DMS 273 (cell line): ENCODE measurements at regions not wholly inside any gene's neighbourhood (a gene's known extent, or its start where the extent isn't known, plus 50 kb on each side); places are given as distances from the start of the nearest gene placed in this dataset.

Experiments
- DNase-seq: peaks from one replicate; lab custom pipeline; 2025; ENCODE audit not compliant: unreplicated experiment; lab: John Stamatoyannopoulos, UW

DNA sequence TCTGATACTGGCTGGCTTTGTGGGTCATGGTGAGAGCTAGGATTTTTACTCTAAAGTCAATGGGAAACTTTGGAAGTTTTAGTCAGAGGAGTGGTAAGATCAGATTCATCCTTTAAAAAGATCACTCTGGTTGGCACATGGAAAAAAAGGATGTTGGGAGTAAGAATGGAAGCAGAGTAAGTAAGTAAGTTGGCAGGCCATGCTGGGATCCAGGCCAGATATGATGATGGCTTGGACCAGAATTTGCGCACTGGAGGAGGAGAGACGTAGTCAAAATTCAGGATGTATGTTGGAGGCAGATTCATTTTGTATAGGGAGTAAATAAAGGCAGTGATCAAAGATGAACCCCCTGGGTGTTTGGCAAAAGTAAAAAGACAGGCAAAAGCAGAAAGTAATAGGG lies 283.3 kb upstream of the THSD7B start:
- no peak for DNase-seq

DNA sequence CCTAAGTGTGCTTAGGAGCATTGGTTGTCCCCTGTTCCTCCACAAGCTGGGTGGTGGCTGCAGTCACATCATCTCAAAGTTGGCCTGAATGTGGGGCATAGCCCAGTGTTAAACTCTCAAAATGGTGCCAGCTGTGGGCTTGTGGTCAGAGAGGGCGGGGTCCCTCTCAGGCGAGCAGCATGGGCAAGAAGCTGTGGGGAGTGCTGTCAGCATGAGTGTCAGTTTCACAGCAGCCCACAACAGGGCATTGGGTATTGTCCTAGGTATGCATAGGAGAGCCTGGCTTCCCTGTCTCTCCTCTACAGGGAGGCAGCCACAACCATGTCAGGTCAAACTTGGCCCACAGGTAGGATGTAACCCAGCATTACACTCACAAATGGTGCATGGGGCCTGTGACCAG lies 285.6 kb upstream of the THSD7B start:
- no peak for DNase-seq

DNA sequence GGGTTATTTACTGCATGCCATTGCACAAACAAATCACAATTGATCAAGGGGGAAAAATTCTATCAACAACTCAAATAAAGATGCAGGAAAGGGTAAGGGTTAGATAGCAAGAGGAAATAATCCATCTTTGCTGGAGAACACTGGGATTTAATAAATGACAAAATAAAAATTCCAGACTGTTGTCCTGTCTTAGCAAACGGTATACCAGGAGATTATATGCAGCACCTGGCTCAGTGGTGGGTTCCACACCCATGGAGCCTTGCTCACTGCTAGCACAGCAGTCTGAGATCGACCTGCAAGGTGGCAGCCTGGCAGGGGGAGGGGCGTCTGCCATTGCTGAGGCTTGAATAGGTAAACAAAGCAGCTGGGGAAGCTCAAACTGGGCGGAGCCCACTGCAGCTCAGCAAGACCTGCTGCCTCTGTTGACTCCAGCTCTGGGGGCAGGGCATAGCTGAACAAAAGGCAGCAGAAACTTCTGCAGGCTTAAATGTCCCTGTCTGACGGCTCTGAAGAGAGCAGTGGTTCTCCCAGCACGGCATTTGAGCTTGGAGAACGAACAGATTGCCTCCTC lies 296.5 kb upstream of the THSD7B start:
- DNase-seq: peak; percentile 31

DNA sequence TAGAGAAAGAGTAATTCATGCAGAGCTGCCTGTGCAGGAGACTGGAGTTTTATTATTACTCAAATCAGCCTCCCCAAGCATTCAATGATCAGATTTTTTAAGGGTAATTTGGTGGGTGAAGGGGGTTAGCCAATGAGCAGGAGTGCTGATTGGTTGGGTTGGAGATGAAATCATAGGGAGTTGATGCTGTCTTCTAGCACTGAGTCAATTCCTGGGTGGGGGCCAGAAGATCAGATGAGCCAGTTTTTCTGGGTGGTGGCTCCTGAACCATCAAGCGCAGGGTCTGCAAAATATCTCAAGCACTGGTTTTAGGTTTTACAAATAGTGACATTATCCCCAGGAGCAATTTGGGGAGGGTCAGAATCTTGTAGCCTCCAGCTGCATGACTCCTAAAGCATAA lies 312.8 kb upstream of the THSD7B start:
- no peak for DNase-seq

DNA sequence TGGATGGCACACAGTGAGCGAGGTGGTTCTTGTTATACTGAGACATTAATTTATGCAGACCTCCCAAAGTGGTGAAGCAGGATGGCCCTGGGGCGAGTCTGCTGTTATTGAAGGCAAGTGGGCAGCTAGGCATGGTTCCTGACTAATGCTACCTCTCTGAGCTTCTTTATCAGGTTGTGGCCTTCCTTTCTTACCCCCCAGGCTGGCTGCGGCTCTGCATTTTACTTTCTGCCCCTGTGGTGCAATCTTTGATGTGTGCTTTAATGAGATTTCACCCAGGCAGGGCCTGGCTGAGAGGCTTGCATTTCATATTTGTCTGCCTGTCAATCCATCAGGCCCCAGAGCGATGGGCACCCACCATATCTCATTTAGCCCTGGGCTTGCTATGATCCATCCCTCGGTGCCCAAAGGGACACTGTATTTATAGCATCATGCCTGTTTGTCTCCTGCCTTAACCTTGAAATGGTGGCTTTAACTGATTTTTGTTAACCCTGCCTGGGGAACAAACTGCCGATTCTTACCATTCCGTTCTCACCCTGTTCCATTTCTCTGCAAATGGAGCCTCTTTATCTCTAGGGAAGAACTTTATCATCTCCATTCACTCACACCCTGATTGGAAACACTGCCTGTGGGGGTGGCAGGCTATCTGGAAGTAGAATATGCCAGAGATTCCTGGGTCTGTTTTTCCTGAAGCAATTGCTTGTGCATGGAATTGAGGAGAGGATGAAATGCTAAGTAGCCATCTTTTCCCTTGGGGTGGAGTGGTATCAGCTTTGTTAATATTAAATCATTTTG lies 316.2 kb upstream of the THSD7B start:
- DNase-seq: no peak

DNA sequence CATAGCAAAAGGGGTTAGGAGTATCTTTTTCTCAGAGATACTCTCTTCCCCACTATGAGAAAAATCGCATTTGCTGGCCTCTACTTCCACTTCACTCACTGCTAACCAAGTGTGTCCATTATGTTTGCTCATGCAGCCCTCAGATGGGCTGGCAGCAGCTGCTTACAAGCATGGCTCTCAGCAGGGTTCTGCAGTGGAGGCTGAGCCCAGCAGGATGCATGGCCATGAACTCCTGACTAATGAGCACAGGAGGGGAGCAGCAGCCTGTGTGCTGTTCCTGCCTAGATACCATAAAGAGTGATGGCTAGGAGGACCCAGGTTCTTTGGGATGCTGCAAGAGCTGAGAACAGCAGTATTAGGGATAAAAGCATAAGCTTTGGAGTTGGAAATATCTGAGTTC lies 316.9 kb upstream of the THSD7B start:
- DNase-seq: peak; percentile 66

DNA sequence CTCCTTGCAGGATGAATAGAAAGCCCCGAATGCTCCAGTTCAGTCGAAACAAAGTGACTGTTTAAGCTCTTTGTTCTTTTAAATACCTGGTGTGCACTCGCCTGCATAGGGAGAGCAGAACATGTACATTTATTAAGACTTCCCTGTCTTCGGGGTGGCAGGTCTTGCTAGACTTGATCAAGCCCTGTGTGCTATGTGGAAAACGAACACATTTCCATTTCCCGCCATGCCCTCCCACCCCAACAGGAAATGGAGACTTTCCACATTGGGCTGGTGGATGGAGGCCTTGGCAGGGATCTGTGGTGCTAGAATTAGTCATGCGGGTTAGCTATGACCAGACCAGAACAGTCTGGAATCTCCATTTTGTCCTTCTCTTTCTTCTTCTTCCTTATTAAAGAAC lies 321.0 kb upstream of the THSD7B start:
- DNase-seq: no peak

DNA sequence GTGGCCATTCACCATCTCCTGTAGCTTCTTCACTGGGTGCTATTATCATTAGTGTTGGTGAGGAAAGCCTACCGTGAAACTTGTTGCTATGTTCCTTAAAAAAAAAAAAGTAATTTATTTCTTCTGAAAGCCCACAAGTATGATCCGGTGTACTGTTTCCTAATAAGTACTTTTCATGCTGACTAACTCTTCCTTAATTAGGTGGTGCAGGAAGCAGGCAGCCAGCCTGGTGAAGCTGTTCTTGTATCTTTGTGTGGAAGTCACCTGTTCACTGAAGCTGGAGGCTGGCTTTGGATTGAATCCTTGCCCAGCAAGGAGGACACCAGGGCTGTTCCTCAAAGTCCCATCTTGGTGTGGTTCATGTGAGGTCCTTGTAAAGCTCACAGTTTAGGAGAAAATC lies 321.7 kb upstream of the THSD7B start:
- DNase-seq: no peak

DNA sequence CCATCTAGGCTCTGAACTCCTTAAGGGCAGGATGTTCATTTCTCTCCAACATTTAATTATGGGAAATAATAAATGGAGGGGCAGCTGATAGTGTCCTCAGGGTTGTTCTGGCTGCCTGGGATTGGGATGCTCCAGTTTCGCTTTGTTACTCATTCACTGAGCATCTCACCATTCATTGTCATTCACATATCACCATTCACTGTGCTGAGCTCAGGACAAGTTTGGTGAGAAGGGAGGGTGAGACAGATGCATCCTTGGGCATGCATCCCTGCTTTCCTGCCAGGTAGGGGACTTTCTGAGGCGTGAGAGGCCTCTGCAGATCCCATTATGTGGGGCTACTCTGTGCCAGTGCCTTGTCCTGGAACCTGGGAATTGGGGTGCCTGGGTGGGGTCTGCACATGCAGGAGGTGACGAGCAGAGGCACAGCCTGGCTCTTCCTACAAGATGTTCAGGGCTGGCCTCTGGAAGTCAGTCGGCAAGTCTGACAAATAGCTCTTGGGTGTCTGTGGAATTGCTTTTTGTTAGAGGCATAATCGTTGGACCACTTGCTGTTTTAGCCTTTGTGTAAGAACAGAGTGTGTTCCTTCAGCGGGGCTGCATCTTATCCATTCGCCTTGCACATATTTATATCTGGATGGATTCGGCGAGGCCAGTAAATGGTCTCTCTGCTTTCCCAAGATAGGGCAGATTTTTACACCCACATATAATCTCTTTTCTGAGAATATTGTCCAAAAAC lies 323.2 kb upstream of the THSD7B start:
- DNase-seq: no peak

DNA sequence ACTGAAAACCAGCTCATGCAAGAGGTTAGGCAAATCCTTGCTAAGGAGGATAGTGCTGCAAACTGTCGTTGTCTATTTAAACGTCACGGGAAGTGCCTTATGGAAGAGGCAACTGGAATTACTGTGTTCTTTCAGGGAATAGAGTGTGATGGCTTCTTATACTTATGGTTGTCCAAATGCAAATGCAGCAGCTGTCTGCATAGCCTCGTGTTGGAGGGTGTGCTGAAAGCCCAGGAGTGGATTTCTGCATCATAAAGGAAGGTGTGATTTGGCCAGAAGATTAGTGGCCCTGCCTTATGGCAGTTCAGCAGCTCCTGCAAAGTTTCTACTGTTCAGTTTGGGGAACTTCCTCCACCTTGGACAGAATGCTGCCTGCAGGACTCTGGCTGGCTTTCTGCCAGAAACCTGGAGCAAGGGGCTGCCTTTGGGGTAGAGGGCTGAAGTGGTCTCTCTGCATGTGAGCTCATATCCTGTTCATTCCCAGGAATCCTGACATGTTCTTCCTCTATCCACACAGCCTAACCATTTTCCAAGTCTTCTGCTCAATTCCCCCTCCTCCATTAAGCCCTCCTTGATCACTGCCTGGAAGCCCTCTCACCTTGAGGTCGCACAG lies 321.2 kb upstream of the CXCR4 start:
- peak; percentile 38 for DNase-seq

DNA sequence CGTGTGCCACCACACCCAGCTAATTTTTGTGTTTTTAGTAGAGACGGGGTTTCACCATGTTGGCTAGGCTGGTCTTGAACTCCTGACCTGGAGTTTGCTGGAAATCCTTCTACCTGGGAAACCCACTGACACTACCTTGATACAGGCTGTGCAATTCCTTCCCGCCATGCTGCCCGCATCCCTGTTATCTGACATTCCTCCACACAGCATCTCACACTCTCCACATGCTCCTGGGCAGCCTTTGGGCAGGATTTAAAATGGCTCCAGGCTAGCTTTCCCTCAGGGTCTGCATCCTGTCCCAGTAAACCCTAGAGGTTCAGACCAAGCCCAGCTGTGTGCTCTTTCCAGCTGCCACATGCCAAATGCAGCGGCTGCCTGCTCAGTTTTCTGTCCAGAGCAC lies 319.5 kb upstream of the CXCR4 start:
- DNase-seq: no peak

DNA sequence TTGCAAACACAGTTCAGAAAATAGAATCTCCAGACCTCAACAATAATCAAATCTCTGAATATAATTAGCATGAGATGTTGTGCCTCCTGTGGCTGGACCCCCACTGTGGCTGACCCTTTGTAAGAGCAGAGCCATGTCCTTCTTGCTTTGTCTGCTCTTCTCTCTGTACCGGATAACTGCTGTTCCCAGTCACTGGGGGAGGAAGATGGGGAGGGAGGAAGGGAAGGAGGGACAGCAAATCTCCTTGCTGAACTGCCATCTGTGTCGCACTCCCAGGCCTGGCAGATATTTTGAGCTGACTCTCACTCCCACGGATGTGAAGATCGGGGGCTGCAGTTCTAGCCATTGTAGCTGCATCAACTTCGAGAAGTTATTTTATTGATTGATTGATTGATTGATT lies 319.0 kb upstream of the CXCR4 start:
- no peak for DNase-seq

DNA sequence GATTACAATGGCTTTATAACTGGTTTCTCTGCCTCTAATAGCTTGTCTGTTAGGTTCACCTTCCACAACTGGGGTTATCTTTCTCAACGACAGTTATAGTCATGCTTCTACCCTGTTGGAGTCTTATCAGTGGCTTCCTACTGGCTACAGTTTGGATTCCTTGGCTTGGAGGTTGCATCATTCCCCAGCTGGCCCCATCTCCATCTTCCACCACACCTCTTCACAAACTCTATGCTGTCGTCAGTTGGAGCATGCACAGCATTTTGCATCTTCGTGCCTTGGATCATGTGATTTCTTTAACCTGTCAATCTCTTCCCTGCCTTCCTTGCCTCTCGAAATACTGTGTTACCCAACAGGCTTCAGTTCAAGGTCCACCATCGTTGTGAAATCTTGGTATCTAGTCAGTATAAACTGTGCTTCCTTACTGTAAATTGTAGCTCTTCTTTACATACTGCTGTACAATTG lies 316.3 kb upstream of the CXCR4 start:
- DNase-seq: no peak

DNA sequence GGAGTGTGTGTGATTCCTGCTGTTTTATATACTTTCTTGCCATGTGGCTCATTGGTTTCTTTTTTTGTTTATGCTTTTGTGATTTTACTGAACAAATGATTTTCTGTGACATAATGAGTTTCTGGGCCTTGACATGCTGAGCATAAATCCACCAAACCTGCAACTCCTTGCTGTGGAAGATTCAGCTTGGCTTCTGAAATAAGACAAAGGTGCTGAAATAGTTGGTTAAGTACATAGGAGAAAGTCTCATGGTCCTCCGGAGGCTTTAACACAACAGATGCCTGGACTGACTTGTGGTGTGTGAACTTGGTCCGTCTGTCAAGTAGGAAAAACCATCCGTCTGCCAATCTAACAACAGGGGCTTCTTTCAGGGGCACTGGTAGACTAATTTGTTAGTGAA lies 315.3 kb upstream of the CXCR4 start:
- no peak for DNase-seq

DNA sequence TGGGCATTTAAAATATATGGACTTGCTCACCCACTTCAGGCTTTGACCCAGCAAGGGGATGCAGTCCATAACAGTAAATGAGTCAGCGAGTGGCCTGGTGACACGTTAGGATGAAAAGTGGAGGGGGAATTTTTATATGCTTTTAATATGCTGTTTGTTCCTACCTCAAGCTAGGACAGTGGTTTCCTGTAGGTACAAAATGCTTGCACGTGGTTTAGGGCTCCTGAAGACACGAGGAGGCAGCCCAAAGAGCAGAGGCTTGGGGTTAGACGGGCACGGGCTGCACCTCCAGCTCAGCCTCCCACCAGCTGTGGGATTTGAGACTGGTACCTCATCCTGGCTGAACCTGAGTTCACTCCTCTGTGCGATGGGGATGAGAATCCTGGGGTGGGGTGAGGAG lies 306.2 kb upstream of the CXCR4 start:
- DNase-seq: no peak

DNA sequence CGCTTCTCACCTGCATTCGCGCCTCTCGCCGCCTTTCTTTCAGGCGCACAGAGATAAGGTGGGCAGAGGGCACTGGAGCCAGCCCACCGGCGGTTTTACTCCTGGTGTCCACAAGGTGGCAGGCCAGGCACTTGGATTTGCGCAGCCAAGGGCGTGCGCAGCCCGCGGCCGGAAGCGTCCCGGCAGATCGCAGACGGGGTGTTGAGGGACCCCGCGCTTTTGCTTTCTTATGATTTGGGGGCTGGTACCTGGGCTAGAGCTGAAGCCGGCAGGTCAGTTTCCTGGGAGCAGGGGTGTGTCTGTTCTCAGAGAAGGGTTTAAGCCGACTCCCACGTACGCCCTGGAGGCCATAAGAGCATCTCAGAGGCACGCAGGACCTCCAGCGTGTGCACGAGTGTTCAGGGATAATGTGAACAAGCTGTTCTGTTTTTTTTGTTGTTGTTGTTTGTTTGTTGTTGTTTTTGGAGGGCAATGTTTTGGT lies 305.6 kb upstream of the CXCR4 start:
- peak; percentile 93 for DNase-seq

DNA sequence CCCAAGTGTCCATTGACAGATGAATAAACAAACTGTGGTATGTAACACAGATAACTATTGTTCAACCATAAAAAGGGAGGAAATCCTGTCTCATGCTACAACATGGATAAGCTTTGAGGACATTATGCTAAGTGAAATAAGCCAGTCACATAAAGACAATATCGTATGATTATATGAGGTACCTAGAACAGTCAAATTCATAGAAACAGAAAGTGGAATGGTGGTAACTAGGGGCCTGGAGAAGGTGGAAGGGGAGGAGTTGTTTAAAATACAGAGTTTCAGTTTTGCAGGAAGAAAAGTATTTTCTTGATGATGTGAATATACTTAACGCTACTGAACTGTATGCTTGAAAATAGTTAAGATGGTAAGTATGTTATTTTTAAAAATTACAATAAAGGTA lies 304.6 kb upstream of the CXCR4 start:
- no peak for DNase-seq

DNA sequence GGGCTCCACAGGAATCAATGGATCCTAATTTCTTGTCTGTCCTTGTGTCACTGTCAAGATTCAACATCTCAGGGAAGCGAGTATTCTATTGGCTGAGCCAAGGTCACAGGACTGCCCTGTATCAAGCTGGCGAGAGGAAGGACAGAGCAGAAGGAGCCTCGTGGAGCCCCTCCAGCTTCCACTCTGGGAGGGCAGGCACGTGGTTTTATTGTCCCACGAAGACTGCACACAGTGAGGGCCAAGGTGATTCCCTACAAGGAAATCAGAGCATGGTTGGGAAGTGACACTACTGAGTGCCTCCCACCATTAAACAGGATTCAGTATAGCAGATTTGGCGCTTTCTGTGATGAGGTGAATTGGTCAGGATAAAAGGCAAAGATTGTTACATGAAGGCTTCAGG lies 302.4 kb upstream of the CXCR4 start:
- DNase-seq: no peak

DNA sequence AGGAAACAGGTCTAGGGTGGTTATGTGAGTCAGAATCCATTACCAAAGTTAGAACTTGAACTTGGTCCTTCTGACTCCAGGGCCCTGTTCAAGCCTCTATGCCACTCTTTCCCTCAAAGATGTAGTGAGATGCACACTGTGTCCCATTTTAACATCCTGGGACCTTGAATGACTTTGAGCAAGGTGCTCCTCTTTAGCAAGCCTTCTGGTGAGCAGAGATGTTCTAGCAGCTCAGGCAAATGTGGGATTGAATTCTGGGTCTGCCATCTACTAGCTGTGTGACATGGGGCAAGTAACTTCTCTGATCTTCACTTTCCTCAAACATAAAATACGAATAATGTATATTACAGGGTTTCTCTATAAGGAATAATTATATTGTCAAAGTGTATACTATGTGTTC lies 294.0 kb upstream of the CXCR4 start:
- no peak for DNase-seq

DNA sequence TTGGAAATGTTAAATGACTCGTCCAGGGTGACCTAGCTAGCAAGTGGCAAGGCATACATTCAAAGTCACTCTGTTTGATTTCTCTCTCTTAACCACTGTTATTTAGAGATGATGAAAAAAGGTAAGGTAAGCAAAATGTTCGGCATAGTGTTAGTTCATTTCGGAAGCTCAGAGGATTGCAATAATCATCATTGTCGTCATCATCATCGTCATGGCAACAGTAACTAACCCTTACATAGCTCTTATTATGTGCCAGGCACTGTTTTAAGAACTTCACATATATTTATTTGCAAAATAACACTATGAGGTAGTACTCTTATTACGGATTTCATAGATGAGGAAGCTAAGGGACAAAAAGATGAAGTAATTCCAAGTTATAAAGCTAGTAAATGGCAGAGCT lies 292.7 kb upstream of the CXCR4 start:
- no peak for DNase-seq

DNA sequence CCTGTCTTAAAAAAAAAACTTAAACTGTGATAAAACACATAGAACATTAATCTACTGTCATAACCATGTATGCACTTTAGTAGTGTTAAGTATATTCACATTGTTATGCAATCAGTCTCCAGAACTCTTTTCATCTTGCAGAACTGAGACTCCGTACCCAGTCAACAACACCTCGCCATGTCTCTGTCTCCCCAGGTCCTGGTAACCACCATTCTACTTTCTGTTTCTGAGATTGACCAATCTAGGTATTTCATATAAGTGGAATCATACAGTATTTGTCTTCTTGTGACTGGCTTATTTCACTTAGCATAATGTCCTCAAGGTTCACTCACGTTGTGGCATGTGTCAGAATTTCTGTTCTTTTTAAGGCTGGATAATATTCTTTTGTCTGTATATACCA lies 290.8 kb upstream of the CXCR4 start:
- DNase-seq: no peak

DNA sequence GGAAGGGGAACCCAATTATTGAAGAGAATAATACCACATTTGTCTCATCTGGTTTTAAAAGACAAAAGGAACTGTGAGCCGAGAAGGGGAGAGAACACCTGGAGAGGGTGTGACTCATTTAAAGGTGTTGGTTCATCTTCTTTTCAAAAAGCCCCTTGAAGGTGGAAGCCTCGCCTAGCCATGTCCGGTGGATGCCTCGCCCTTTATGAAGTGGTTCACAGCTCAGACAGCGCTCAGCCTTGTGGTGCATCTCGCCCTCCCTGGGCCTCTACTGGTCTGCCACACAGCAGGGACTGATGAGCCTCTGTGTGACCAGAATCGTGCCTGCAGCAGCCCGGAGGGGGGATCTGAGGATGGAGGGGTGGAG lies 290.0 kb upstream of the CXCR4 start:
- no peak for DNase-seq
